GM21737 (cell line): ENCODE measurements at regions not wholly inside any gene's neighbourhood (a gene's known extent, or its start where the extent isn't known, plus 50 kb on each side); places are given as distances from the start of the nearest gene placed in this dataset.
"Not testable (repeated sequence)": the region's sequence is repeated elsewhere in the genome, so short reads cannot be mapped to it uniquely, and the experiment has no call there.

Source experiments
- ATAC-seq: cut with Tn5 transposase; IDR thresholded peaks from one replicate; pipeline ENCODE4 v1.9.1; 2021; ENCODE audit warnings: mild to moderate bottlenecking, moderate library complexity; ENCODE audit not compliant: unreplicated experiment

DNA sequence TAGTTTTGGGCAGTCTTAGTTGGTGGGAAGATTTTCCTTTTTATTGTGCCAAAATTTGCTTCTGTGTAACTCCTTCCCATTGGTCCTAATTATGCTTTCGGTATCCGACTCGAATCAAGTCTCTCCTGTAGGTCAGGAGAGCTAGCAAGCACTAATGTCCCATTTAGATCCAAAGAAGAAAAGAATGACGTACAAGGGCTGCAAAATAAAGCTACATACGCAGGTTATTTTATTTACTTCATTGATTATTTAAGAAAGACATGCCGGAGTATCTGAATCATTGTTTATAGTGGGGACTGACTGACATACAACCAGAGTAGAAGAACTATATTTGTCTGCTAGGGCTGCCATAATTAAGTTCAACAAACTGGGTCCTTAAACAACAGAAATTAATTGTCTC is 648.5 kb downstream of the CPS1 start:
- no peak for ATAC-seq

- no peak for ATAC-seq
Observed at GRCh38 chr2:211205358-211205757, 649.0 kb downstream of the CPS1 start.

DNA sequence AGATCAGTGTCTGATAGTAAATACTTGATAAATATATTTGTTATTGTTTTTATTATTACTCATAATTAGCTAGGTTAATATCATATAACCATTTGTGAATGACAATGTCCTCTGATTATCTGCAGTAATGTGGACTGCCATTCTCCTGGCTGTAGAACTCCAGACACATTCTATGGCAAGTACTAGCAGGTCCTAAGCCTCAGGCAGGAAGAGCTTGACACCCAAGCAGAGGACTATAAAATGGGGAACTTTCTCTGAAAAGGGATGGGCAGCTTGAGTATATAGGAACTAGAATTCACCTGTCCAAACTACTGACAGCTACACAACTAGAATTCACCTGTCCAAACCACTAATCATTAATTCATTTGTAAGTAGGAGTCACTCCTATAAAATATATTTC is 649.4 kb downstream of the CPS1 start:
- ATAC-seq: no peak

DNA sequence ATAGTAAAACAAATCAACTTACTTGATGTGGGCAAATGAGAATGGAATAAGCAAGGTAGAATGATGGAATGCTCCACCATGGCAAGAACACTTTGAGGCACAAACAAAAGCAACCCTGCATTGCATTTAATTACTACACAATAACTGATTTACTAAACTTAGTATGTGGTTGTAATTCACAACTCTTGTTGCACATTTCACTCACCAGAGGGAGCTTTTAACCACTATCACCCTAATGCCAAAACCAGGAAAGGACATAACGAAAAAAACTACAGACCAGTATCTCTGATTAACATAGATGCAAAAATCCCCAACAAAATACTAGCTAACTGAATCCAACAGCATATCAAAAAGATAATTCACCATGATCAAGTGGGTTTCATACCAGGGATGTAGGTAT is 659.8 kb downstream of the CPS1 start:
- no peak for ATAC-seq

- not testable (repeated sequence) for ATAC-seq
Observed at GRCh38 chr2:211219548-211219947, 663.1 kb downstream of the CPS1 start.

DNA sequence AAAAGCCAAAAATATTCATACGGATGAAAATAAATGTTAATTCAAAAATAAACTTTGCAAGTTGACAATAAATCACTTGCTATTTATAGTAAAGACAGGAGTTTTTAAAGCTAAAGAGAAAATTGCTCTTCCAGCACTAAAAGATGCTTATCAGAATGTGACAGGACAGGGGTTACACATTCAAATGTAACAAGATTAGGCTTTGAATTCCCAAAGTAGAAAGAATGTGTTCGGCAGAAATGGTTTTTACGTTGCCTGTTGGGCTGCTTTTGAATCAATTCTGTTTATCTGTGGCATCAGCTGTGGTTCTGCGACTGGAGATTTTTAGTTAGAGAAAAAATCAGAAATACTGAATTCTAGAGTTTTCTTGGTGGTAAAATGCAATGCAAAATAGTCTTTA is 669.4 kb downstream of the CPS1 start:
- no peak for ATAC-seq

DNA sequence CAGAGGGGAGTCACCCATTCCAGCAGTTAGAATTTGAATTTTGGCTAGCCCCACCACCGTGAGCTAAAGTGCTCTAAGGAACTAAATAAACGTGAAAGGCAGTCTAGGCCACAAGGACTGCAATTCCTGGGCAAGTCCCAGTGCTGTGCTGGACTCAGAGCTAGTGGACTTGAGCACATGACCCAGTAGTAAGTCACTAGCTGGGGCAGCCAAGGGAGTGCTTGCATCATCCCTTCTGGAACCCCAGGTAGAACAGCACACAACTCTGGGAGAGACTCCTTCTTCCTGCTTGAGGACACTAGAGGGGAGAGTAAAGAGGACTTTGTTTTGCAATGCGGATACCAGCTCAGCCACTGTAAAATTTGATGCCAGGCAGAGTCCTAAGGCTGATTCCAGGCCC is 672.2 kb downstream of the CPS1 start:
- ATAC-seq: no peak

DNA sequence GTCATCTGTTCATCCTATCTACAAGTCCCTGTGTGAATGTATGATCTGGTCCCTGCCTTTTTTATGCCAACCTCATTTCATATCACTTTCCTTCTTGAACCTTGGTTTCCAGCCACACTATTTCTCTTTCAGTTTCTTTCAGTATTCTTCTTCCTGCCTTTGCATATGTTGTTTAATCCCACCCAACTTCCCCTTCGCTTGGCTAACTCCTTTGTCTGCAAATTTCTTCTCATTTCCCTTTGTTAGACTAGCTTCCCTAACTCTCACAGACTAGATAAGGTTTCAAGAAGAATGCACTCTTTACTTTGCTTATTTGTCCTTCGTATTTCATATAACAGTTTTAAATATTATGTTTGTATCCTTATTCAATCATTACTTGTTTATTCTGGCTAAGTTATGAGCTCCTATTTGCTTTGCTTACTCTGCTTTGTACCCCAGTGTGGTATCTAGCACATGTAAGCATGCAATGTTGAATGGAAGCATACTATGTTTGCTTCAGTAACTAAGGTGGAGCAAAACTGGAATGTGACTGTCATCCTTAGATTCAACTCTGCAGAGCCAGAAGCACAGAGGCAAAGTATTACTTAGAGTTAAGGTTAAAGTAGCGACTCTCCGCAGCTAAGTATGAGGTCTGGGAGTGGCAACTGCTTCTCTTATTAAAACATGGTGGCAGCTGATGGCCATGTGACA is 681.3 kb downstream of the CPS1 start:
- ATAC-seq: no peak

- no peak for ATAC-seq
Observed at GRCh38 chr2:211241891-211242290, 685.5 kb downstream of the CPS1 start.

- no peak for ATAC-seq
Observed at GRCh38 chr2:211247751-211248150, 691.4 kb downstream of the CPS1 start.

- no peak for ATAC-seq
Observed at GRCh38 chr2:211248841-211249240, 692.4 kb downstream of the CPS1 start.

- no peak for ATAC-seq
Observed at GRCh38 chr2:211251016-211251415, 694.6 kb downstream of the CPS1 start.

DNA sequence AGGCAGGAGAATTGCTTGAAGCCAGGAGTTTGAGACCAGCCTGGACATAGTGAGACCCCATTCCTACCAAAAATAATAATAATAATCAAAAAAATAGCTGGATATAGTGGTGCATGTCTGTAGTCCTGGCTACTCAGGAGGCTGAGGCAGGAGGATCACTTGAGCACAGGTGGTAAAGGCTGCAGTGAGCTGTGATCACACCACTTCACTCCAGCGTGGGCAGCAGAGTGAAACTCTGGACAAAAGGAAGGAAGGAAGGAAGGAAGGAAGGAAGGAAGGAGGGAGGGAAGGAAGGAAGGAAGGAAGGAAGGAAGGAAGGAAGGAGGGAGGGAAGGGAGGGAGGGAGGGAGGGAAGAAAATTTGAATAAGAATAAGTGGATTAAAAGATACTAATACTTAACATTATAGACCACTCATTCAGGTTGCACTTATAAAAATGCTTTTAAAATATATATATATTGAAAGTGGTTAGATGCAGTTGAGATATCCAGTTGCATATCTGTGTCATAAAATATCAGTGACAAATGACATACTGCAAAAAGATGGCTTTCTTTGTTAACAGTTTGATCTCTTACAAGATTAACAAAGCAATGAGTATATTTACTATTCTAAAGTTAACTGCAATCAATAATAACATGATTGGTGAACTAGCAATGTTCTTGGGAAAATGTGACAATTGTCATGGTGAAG is 702.4 kb downstream of the CPS1 start:
- ATAC-seq: no peak

GRCh38 chr2:211259831-211260476 is 703.6 kb downstream of the CPS1 start:
- no peak for ATAC-seq

- ATAC-seq: no peak
Observed at GRCh38 chr2:211270257-211270656, 713.9 kb downstream of the CPS1 start.

- ATAC-seq: no peak
Observed at GRCh38 chr2:211281430-211282073, 725.2 kb downstream of the CPS1 start.

DNA sequence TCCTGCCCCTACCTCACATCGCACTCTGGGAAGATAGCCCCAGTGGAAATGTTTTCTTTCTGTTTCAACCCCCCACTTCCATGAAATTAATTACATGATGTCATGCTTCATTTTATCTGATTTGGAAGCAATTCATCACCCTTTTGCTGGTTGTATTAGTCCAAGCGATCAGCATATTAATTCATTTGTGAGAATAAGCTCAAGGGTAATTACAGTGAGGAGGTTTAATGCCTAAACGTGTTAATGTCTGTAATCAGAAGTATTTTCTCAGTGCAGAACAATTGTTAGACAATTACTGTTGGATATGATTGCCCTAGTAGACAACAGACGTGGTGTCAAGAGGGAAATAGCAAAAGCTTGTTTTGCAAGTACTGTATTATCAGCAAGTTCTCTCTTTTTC is 746.3 kb downstream of the CPS1 start:
- ATAC-seq: no peak

- no peak for ATAC-seq
Observed at GRCh38 chr2:211306929-211307328, 750.5 kb downstream of the CPS1 start.
